H1 (cell line): ENCODE measurements at regions not wholly inside any gene's neighbourhood (a gene's known extent, or its start where the extent isn't known, plus 50 kb on each side); places are given as distances from the start of the nearest gene placed in this dataset.

Experiments
- CTCF ChIA-PET: fragments of 300-600 bp; sonication (Branson Sonifier 250); formaldehyde crosslinking; loops from one replicate; lab custom pipeline; 2021; ENCODE audit not compliant: partially characterized antibody; lab: Charles Lee
- POLR2A ChIA-PET: fragments of 300-600 bp; sonication (Branson Sonifier 250); formaldehyde crosslinking; loops from one replicate; lab custom pipeline; 2021; ENCODE audit warnings: inconsistent platforms; ENCODE audit not compliant: partially characterized antibody; lab: Charles Lee
- DNase-seq, 2 experiments: peaks; one replicate each; pipeline versions ENCODE4 v3.0.0 to v3.0.0-alpha.2; 2010 to 2022; ENCODE audit warnings: low spot score in 2 of 2, low read depth in 1 of 2, mixed read lengths in 1 of 2
- FAIRE-seq: peaks from 2 replicates; lab custom pipeline; 2011; peaks lifted over from hg19 to GRCh38; lab: Jason Lieb, UNC
- H2AFZ ChIP-seq: 2 replicates; pipeline ENCODE4 v1.8.1; 2012; ENCODE audit warnings: low read length, inconsistent platforms
- H2AK5ac ChIP-seq: 2 replicates; pipeline ENCODE4 v1.6.1; 2013; ENCODE audit warnings: low read depth, low read length
- H2BK120ac ChIP-seq: replicated peaks from 2 replicates; pipeline ENCODE3; 2013; ENCODE audit warnings: low read depth, low read length, inconsistent platforms
- H2BK12ac ChIP-seq: 2 replicates; pipeline ENCODE4 v1.6.1; 2013; ENCODE audit warnings: low read depth, low read length
- H2BK15ac ChIP-seq: 2 replicates; pipeline ENCODE4 v1.6.1; 2013; ENCODE audit warnings: low read length
- H2BK20ac ChIP-seq: 2 replicates; pipeline ENCODE4 v1.6.1; 2013; ENCODE audit warnings: low read length
- H2BK5ac ChIP-seq: 2 replicates; pipeline ENCODE4 v1.6.1; 2013; ENCODE audit warnings: low read depth, low read length
- H3K14ac ChIP-seq: 2 replicates; pipeline ENCODE4 v1.6.1; 2013; ENCODE audit warnings: inconsistent platforms; ENCODE audit not compliant: insufficient read length
- H3K18ac ChIP-seq: 2 replicates; pipeline ENCODE4 v1.6.1; 2013; ENCODE audit warnings: low read length; ENCODE audit errors: extremely low read depth
- H3K23ac ChIP-seq: 2 replicates; pipeline ENCODE4 v1.6.1; 2013; ENCODE audit warnings: inconsistent platforms; ENCODE audit not compliant: insufficient read length
- H3K23me2 ChIP-seq: 2 replicates; pipeline ENCODE4 v1.6.1; 2013; ENCODE audit warnings: low read depth, low read length
- H3K27ac ChIP-seq: 2 replicates; pipeline ENCODE4 v1.6.1; 2011; ENCODE audit warnings: low read depth, low read length, inconsistent platforms
- H3K27me3 ChIP-seq, 4 experiments: replicated peaks in 1 of 4; 1 replicate in 1 of 4; 2 replicates in 3 of 4; pipeline versions ENCODE4 v1.6.1 to v1.8.1; 2011 to 2013; ENCODE audit warnings: low read length in 3 of 4, mild to moderate bottlenecking in 3 of 4, inconsistent platforms in 2 of 4, mixed read lengths in 2 of 4, moderate library complexity in 1 of 4; ENCODE audit not compliant: control insufficient read depth in 3 of 4, insufficient read depth in 3 of 4; ENCODE audit errors: extremely low read depth in 1 of 4
- H3K36me3 ChIP-seq, 4 experiments: 2 replicates each; pipeline versions ENCODE4 v1.6.1 to v1.8.1; 2011 to 2013; ENCODE audit warnings: mild to moderate bottlenecking in 4 of 4, low read length in 3 of 4, moderate library complexity in 2 of 4, control low read depth in 1 of 4, inconsistent platforms in 1 of 4; ENCODE audit not compliant: insufficient read depth in 4 of 4, control insufficient read depth in 2 of 4
- H3K4ac ChIP-seq: replicated peaks from 2 replicates; pipeline ENCODE3; 2013; ENCODE audit warnings: low read length, low read depth, mixed read lengths, inconsistent platforms; ENCODE audit not compliant: insufficient read length
- H3K4me1 ChIP-seq, 4 experiments: replicated peaks in 1 of 4; 1 replicate in 1 of 4; 2 replicates in 3 of 4; pipeline versions ENCODE4 v1.6.1 to v1.8.1; 2011 to 2013; ENCODE audit warnings: low read length in 3 of 4, inconsistent platforms in 2 of 4, mixed read lengths in 1 of 4; ENCODE audit not compliant: insufficient read depth in 4 of 4, control insufficient read depth in 3 of 4
- H3K4me2 ChIP-seq, 2 experiments: 2 replicates each; pipeline versions ENCODE4 v1.6.1 to v1.8.1; 2011 to 2013; ENCODE audit warnings: low read depth in 2 of 2, low read length in 2 of 2, control low read depth in 1 of 2, inconsistent platforms in 1 of 2, mild to moderate bottlenecking in 1 of 2; ENCODE audit not compliant: insufficient read depth in 1 of 2
- H3K4me3 ChIP-seq, 4 experiments: fragments of 200-600, 300-600 bp in 1 of 4; sonication (generic), shearing (Covaris generic), sonication (Bioruptor Twin) in 1 of 4; 2 replicates each; pipeline versions ENCODE4 v1.5.1 to v1.8.1; 2011 to 2016; ENCODE audit warnings: low read length in 4 of 4, low read depth in 3 of 4, control low read depth in 2 of 4, inconsistent platforms in 2 of 4, mild to moderate bottlenecking in 2 of 4, mixed read lengths in 1 of 4, moderate library complexity in 1 of 4; ENCODE audit not compliant: insufficient read depth in 2 of 4; ENCODE audit errors: extremely low read depth in 1 of 4
- H3K56ac ChIP-seq: replicated peaks from 2 replicates; pipeline ENCODE3; 2013; ENCODE audit warnings: low read depth, mild to moderate bottlenecking, mixed read lengths, low read length, inconsistent platforms; ENCODE audit not compliant: insufficient read length
- H3K79me1 ChIP-seq: 2 replicates; pipeline ENCODE4 v1.6.1; 2013; ENCODE audit warnings: low read depth, low read length, control low read depth
- H3K79me2 ChIP-seq, 2 experiments: 2 replicates each; pipeline versions ENCODE4 v1.6.1 to v1.8.1; 2012 to 2013; ENCODE audit warnings: low read length in 2 of 2, mild to moderate bottlenecking in 2 of 2, inconsistent platforms in 1 of 2; ENCODE audit not compliant: insufficient read depth in 2 of 2, control insufficient read depth in 1 of 2
- H3K9ac ChIP-seq, 4 experiments: replicated peaks in 1 of 4; 1 replicate in 1 of 4; 2 replicates in 3 of 4; pipeline versions ENCODE4 v1.6.1 to v1.8.1; 2011 to 2013; ENCODE audit warnings: low read depth in 3 of 4, low read length in 3 of 4, control low read depth in 2 of 4, mild to moderate bottlenecking in 2 of 4, moderate library complexity in 2 of 4, inconsistent platforms in 1 of 4; ENCODE audit errors: extremely low read depth in 1 of 4
- H3K9me3 ChIP-seq, 2 experiments: 2 replicates each; pipeline versions ENCODE4 v1.6.1 to v1.8.1; 2012 to 2013; ENCODE audit warnings: mild to moderate bottlenecking in 2 of 2, moderate library complexity in 2 of 2, control low read depth in 1 of 2, inconsistent platforms in 1 of 2, low read depth in 1 of 2, low read length in 1 of 2, mixed read lengths in 1 of 2; ENCODE audit not compliant: insufficient read depth in 2 of 2
- H4K20me1 ChIP-seq, 2 experiments: replicated peaks in 1 of 2; 2 replicates each; pipeline versions ENCODE3 to v1.8.1; 2011 to 2013; ENCODE audit warnings: inconsistent platforms in 2 of 2, low read length in 2 of 2, mild to moderate bottlenecking in 1 of 2; ENCODE audit not compliant: insufficient read depth in 2 of 2, control insufficient read depth in 1 of 2
- H4K5ac ChIP-seq: 2 replicates; pipeline ENCODE4 v1.6.1; 2013; ENCODE audit warnings: low read length, low read depth, mixed read lengths, inconsistent platforms; ENCODE audit not compliant: insufficient read length
- H4K8ac ChIP-seq: 2 replicates; pipeline ENCODE4 v1.8.0; 2013; ENCODE audit warnings: mild to moderate bottlenecking, moderate library complexity, low read length, inconsistent platforms; ENCODE audit not compliant: insufficient read depth; ENCODE audit errors: extremely low read depth
- H4K91ac ChIP-seq: replicated peaks from 2 replicates; pipeline ENCODE3; 2013; ENCODE audit warnings: low read length, mixed read lengths, inconsistent platforms; ENCODE audit not compliant: insufficient read length
- BACH1 ChIP-seq: IDR thresholded peaks from 2 replicates; pipeline ENCODE4 v1.6.1; 2012; ENCODE audit warnings: low read length, improper control_type of control experiment
- CREB1 ChIP-seq: IDR thresholded peaks from 2 replicates; pipeline ENCODE4 v1.6.1; 2012; ENCODE audit warnings: inconsistent platforms
- CTCF ChIP-seq, 3 experiments: IDR thresholded peaks; 1 replicate in 2 of 3; 2 replicates in 1 of 3; pipeline versions ENCODE4 v1.5.1 to v1.6.1; 2011; ENCODE audit warnings: low read length in 3 of 3, mild to moderate bottlenecking in 3 of 3, inconsistent platforms in 2 of 3, low read depth in 1 of 3, moderate library complexity in 1 of 3; ENCODE audit not compliant: insufficient read depth in 1 of 3; ENCODE audit errors: control extremely low read depth in 1 of 3
- EZH2 ChIP-seq: fragments of 200-600 bp; sonication (generic); IDR thresholded peaks from 2 replicates; pipeline ENCODE4 v1.7.1; 2012; ENCODE audit warnings: low read depth, mild to moderate bottlenecking, moderate library complexity, low read length, inconsistent platforms; ENCODE audit not compliant: severe bottlenecking
- JUND ChIP-seq: IDR thresholded peaks from 2 replicates; pipeline ENCODE4 v1.6.1; 2011; ENCODE audit warnings: mild to moderate bottlenecking, improper control_type of control experiment, low read length
- KDM1A ChIP-seq: fragments of 200-600, 300-600 bp; sonication (generic); IDR thresholded peaks from 2 replicates; pipeline ENCODE4 v1.7.1; 2016; ENCODE audit warnings: mild to moderate bottlenecking, low read length, borderline replicate concordance
- MAFK ChIP-seq: IDR thresholded peaks from 2 replicates; pipeline ENCODE4 v1.6.1; 2012; ENCODE audit warnings: low read depth, mild to moderate bottlenecking, improper control_type of control experiment, low read length
- NANOG ChIP-seq: IDR thresholded peaks from 2 replicates; pipeline ENCODE4 v1.6.1; 2011; ENCODE audit warnings: low read length, low read depth, mild to moderate bottlenecking, inconsistent platforms; ENCODE audit not compliant: insufficient read depth, poor library complexity, severe bottlenecking
- RXRA ChIP-seq: IDR thresholded peaks from 2 replicates; pipeline ENCODE4 v1.6.1; 2011; ENCODE audit warnings: low read depth, mild to moderate bottlenecking, low read length, moderate library complexity; ENCODE audit not compliant: insufficient read depth
- SP1 ChIP-seq: IDR thresholded peaks from 2 replicates; pipeline ENCODE4 v1.6.1; 2011; ENCODE audit warnings: low read depth, low read length
- WGBS, 2 experiments: shearing (Covaris generic) in 1 of 2; methylation state at CpG; one replicate each; pipeline versions ENCODE4 v1.1.6 to v1.1.7; 2013 to 2015; ENCODE audit warnings: low lambda C conversion rate in 2 of 2, mixed read lengths in 2 of 2, inconsistent platforms in 1 of 2, low coverage in 1 of 2, missing lambda C conversion rate in 1 of 2; ENCODE audit not compliant: insufficient replicate concordance in 2 of 2, insufficient coverage in 1 of 2, insufficient read length in 1 of 2; ENCODE audit errors: extremely low coverage in 1 of 2, missing lambda C conversion rate in 1 of 2; 5-methylcytosine and 5-hydroxymethylcytosine counted together
- TF ChIP-seq, protein P1 (sequence below): IDR thresholded peaks from 2 replicates; pipeline ENCODE4 v1.6.1; 2011; ENCODE audit warnings: low read length, improper control_type of control experiment

- no peak overlapping the region for H3K23ac ChIP-seq
- no peak overlapping the region for H3K14ac ChIP-seq
- H3K9ac ChIP-seq = no peak overlapping the region
- no peak overlapping the region for H4K91ac ChIP-seq
- H3K56ac ChIP-seq = no peak overlapping the region
- no peak overlapping the region for H4K8ac ChIP-seq
- H4K5ac ChIP-seq = no peak overlapping the region
- H3K9me3 ChIP-seq = no peaks in the 10 kb centered on the region
- no peaks in the 10 kb centered on the region for H4K20me1 ChIP-seq
- no peak overlapping the region for H3K18ac ChIP-seq
- H3K79me2 ChIP-seq = no peaks in the 10 kb centered on the region
- H2BK20ac ChIP-seq = no peak overlapping the region
- CTCF ChIA-PET = no interaction called here
- H2BK15ac ChIP-seq = no peak overlapping the region
- FAIRE-seq (no peak), DNase-seq (no peak)
- POLR2A ChIA-PET = no interaction called here
- H3K27me3 ChIP-seq = no peaks in the 10 kb centered on the region; a peak in 1 of 7 replicates
- H3K36me3 ChIP-seq = no peaks in the 10 kb centered on the region
- H3K4me1 ChIP-seq = no peaks in the 10 kb centered on the region
- H3K4me2 ChIP-seq = no peak overlapping the region
- H2AK5ac ChIP-seq = no peak overlapping the region
- no peak overlapping the region for H2BK120ac ChIP-seq
- no peaks in the 10 kb centered on the region for H3K79me1 ChIP-seq
- H2BK12ac ChIP-seq = no peak overlapping the region
- WGBS, 2 experiments = 91% methylated on average over 1 of the region's 1 CpG; no CpG with 5 or more reads in 1 of the 2 experiments
- no peak overlapping the region for H3K27ac ChIP-seq
- no peak overlapping the region for H2AFZ ChIP-seq
- H3K23me2 ChIP-seq = no peaks in the 10 kb centered on the region
- H3K4me3 ChIP-seq = no peak overlapping the region
- H2BK5ac ChIP-seq = no peak overlapping the region
- no peak overlapping the region for H3K4ac ChIP-seq
- TF ChIP-seq, protein P1, sequence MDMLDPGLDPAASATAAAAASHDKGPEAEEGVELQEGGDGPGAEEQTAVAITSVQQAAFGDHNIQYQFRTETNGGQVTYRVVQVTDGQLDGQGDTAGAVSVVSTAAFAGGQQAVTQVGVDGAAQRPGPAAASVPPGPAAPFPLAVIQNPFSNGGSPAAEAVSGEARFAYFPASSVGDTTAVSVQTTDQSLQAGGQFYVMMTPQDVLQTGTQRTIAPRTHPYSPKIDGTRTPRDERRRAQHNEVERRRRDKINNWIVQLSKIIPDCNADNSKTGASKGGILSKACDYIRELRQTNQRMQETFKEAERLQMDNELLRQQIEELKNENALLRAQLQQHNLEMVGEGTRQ = no peak
- no peak for TF ChIP-seq CTCF (IDR thresholded peaks at IDR 0.05; ENCODE audit: control extremely low read depth in 1 of 3, insufficient read depth in 1 of 3, low read depth in 1 of 3, low read length in 3 of 3)
- no peak for TF ChIP-seq RXRA
- TF ChIP-seq MAFK = no peak
- no peak for TF ChIP-seq KDM1A
- no peak for TF ChIP-seq SP1
- no peak for TF ChIP-seq EZH2
- no peak for TF ChIP-seq JUND
- no peak for TF ChIP-seq BACH1
- TF ChIP-seq CREB1 = no peak
- no peak for TF ChIP-seq NANOG
These were observed 81.7 kb upstream of the ATP1B1 start for GRCh38 chr1:169024800-169025271.
